Natural killer cell treated with Interleukin-12 subunit alpha and Interleukin-12 subunit beta and Interleukin-15 and Interleukin-18, amount 100 ng/mL, for 72 hours (primary cell): ENCODE measurements at regions not wholly inside any gene's neighbourhood (a gene's known extent, or its start where the extent isn't known, plus 50 kb on each side); places are given as distances from the start of the nearest gene placed in this dataset.

Experiments used
- ATAC-seq, 2 donors: fragments of 150-1000 bp; cut with Tn5 transposase in 1 of 2; sonication (Bioruptor Pico), chemical (Tn5 transposase) in 1 of 2; 2 replicates each; pipeline ENCODE4 v1.10.0; 2021
- DNase-seq: peaks from one replicate; pipeline ENCODE4 v3.0.0; 2022; ENCODE audit warnings: low spot score
- H3K27ac Mint-ChIP-seq, 2 donors: 1 replicate in 1 of 2; 2 replicates in 1 of 2; pipeline ENCODE4 v1.8.0; 2022; ENCODE audit warnings: mixed read lengths in 2 of 2, mild to moderate bottlenecking in 1 of 2, moderate library complexity in 1 of 2
- H3K27me3 Mint-ChIP-seq, 2 donors: 1 replicate in 1 of 2; 2 replicates in 1 of 2; pipeline ENCODE4 v1.8.0; 2022; ENCODE audit warnings: mixed read lengths in 2 of 2
- H3K36me3 Mint-ChIP-seq: one replicate; pipeline ENCODE4 v1.8.0; 2022; ENCODE audit warnings: mixed read lengths
- H3K4me1 Mint-ChIP-seq, 2 donors: 1 replicate in 1 of 2; 2 replicates in 1 of 2; pipeline ENCODE4 v1.8.0; 2022; ENCODE audit warnings: low read depth in 2 of 2, mixed read lengths in 2 of 2, mild to moderate bottlenecking in 1 of 2
- H3K4me3 Mint-ChIP-seq: one replicate; pipeline ENCODE4 v1.8.0; 2022; ENCODE audit warnings: mixed read lengths
- H3K9me3 Mint-ChIP-seq: 2 replicates; pipeline ENCODE4 v1.8.0; 2022; ENCODE audit warnings: mixed read lengths

DNA sequence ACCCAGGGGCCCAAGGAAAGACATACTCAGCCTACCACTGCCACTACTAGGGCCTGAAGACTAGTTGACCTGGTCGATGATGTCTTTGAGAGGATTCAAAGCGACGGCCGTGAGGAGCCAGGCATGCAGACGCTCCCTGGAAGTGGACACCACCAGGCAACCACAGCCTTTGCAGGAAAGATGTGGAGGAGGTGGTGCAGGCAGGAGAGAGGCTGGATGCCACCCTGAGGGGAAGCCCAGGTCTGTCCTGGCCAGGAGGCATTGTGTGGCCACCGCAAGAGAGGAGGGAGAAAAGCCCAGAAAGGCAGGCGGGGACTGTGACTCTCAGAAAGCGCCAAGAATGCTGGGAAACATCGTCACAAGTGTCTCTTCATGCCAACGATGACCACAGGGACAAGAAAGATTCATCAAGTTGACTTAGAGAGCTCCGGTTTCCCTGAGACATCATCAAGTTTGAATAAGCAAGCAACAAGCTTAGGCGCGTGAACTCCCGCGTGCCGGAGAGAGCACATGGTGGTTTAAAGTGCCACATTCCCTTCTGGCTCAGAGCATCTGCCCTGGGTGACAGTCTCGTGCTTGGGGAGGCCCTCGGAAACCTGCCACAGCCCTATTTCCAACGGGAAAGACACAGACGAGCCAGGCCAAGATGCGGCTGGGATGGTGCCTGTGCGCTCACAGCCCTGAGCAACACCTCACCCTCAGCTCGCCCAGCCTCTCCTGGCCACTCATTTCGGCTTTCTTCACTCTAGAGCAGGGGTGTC lies 464.5 kb upstream of the SALL3 start:
- Mint-ChIP-seq H3K36me3 (no peaks in the 10 kb centered on the region), H3K27ac (no peak overlapping the region), H3K27me3 (no peaks in the 10 kb centered on the region), H3K4me3 (no peak overlapping the region), H3K9me3 (no peaks in the 10 kb centered on the region), H3K4me1 (no peaks in the 10 kb centered on the region)
- no peak for DNase-seq
- ATAC-seq, result no peak

DNA sequence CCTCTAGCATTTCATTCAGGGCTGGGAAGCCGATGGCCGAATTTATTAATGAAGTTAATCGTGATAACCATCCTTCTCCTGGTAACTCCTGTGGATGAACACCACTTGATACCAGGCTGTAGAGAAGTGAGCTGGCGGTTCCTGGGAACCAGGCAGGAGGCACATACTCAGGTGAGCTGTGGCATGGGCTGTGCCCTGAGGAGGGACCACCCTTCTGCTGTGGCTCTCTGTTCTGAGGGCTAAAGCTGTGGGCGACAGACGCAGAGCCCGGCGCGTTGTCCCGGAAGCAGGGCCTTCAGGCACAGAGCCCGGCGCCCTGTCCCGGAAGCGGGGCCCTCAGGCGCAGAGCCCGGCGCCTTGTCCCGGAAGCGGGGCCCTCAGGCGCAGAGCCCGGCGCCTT lies 462.3 kb upstream of the SALL3 start:
- H3K36me3 Mint-ChIP-seq, result no peaks in the 10 kb centered on the region
- no peaks in the 10 kb centered on the region for H3K9me3 Mint-ChIP-seq
- ATAC-seq (peak in 1 of 2 donors; percentile 48), DNase-seq (no peak)
- no peak overlapping the region for H3K4me3 Mint-ChIP-seq
- H3K27ac Mint-ChIP-seq, result no peak overlapping the region
- no peaks in the 10 kb centered on the region for H3K27me3 Mint-ChIP-seq
- H3K4me1 Mint-ChIP-seq, result no peaks in the 10 kb centered on the region

DNA sequence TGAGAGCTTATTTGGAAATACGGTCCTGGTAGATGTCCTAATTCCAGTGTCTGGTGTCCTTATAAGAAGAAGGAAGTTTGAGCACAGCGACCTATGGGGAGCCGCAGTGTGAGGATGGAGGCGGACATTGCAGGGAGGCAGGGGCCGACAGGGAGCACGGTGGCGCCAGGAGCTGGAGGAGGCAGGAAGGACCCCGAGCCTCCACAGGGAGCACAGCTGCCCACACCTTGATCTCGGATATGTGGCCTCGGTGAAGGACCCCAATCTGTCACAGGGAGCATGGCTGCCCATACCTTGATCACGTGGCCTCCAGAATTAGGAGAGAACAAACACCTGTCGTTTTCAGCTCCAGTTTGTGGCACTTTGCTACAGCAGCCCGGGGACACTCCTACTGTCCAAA lies 461.6 kb upstream of the SALL3 start:
- ATAC-seq (peak in 1 of 2 donors; percentile 16), DNase-seq (no peak)
- Mint-ChIP-seq H3K4me1 (no peaks in the 10 kb centered on the region), H3K27me3 (no peaks in the 10 kb centered on the region), H3K9me3 (no peaks in the 10 kb centered on the region), H3K36me3 (no peaks in the 10 kb centered on the region), H3K27ac (no peak overlapping the region), H3K4me3 (no peak overlapping the region)

DNA sequence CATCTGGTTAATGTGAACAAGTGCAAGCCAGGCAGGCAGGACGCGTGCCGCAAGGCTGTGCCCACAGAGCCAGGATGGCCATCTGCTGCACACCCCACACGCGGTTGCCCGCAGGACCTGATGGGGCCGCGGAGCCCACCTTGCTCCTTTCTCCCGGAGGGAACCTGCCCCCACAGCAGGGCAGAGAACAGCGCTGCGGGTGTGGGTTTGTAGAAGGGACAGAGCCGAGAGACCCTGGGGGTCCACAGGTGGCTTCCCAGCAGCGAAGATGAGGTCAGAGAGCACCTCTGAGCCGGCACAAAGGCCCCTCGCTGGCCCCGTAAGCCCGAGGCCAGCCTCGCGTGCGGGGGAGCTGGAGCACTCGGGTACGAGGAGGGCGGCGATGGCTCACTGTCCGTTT lies 460.8 kb upstream of the SALL3 start:
- no peak for DNase-seq
- no peak for ATAC-seq
- no peaks in the 10 kb centered on the region for H3K9me3 Mint-ChIP-seq
- H3K27me3 Mint-ChIP-seq, result no peaks in the 10 kb centered on the region
- no peaks in the 10 kb centered on the region for H3K36me3 Mint-ChIP-seq
- no peak overlapping the region for H3K4me3 Mint-ChIP-seq
- H3K27ac Mint-ChIP-seq, result no peak overlapping the region
- no peaks in the 10 kb centered on the region for H3K4me1 Mint-ChIP-seq

DNA sequence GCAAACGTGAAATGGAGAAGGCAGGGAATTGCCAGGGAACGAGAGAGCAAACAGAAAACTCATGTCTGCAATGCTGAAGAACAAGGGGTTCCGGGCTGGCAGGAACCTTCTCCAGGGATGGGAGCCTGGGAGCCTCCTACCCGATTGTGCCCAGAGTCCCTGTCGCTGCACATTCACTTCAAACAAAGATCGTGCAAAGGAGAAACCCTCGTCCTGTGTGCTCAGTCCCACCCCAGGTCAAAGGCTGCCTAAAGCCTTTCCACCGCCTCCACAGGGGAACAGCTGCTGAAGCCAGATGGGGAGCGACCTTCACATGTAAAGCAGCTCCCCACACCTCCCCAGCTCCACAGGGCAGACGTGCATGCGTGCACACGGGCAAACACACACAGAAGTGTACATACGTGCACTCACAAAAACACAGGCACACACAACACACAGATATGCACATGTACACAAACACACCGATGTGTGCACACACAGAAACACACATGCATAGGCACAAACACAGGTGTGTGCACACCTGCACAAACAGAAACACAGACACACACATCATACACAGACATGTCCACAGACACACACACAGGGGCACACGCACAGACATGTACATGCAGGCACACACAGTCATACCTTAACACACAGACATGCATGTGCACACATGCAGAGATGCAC lies 460.1 kb upstream of the SALL3 start:
- no peak for ATAC-seq
- no peaks in the 10 kb centered on the region for H3K9me3 Mint-ChIP-seq
- H3K36me3 Mint-ChIP-seq, result no peaks in the 10 kb centered on the region

DNA sequence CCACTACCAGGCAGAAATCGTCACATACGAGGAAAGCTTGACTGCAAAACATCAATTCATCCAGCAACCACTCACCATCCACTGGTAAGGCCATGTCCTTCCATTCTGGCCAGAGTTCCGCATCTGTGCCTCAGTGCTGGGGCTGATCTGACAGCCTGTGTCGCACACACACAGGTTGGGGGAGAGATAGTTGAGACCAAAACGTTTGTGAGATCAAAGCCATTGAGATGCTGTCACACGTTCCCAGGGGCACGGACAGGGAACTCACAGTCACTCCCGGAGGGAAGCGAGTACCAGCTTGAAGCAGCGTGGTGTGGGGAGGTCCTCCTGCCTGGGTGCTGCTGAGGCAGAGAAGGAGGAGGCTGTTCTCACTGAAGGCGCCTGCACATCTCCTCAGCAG lies 458.5 kb upstream of the SALL3 start:
- DNase-seq (no peak), ATAC-seq (no peak)
- H3K36me3 Mint-ChIP-seq, result no peaks in the 10 kb centered on the region
- H3K4me3 Mint-ChIP-seq, result no peak overlapping the region
- H3K27me3 Mint-ChIP-seq, result peaks cover 0 to 14% of the 10 kb centered on the region in 2 donors
- no peaks in the 10 kb centered on the region for H3K4me1 Mint-ChIP-seq
- H3K9me3 Mint-ChIP-seq, result no peaks in the 10 kb centered on the region
- H3K27ac Mint-ChIP-seq, result no peak overlapping the region

More for the DNA sequence above, 460.1 kb upstream of the SALL3 start:
- H3K4me1 Mint-ChIP-seq, result no peaks in the 10 kb centered on the region
- no peak overlapping the region for H3K27ac Mint-ChIP-seq
- no peak overlapping the region for H3K4me3 Mint-ChIP-seq
- H3K27me3 Mint-ChIP-seq, result peaks cover 0 to 7% of the 10 kb centered on the region in 2 donors
- no peak for DNase-seq

DNA sequence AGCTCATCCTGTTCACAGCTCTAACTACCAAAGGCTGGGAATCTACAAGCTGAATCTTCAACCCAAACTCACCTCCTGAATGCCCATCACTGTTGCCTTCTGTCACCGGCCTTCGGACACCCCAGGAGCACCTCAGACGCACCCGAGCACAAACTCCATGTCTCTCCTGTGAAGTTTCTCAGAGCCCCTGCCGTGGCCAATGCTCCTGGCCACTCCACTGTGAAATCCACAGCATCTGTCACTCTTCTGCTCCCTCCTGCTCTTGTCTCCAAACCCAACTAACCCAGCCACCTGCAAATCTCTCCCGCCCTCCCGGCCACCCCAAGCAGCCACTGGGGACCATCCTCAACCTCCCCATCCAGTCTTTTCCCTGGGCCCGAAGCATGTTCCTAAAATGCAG lies 457.9 kb upstream of the SALL3 start:
- Mint-ChIP-seq H3K9me3 (no peaks in the 10 kb centered on the region), H3K4me3 (no peak overlapping the region), H3K27me3 (peaks cover 0 to 14% of the 10 kb centered on the region in 2 donors), H3K27ac (no peak overlapping the region), H3K4me1 (no peaks in the 10 kb centered on the region), H3K36me3 (no peaks in the 10 kb centered on the region)
- ATAC-seq (no peak), DNase-seq (no peak)

DNA sequence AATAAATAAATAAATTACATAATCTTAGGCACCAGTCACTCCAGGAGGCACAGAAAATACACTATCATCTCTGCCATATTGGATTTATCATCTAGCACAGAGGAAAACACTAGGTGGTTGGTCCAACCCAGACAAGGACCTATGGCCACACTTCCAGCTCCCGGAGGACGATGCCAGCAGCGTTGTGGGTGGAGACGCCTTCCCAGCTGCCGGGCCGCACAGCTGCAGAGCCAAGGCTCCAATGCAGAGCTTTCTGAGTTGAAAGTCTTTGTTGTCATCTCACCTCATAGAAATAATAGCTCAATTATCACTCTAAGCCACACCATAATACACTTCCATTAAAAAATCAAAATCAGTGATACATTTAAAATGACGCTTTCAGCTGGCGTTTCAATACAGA lies 457.1 kb upstream of the SALL3 start:
- Mint-ChIP-seq H3K27ac (no peak overlapping the region), H3K36me3 (no peaks in the 10 kb centered on the region), H3K4me1 (no peaks in the 10 kb centered on the region), H3K27me3 (peaks cover 0 to 14% of the 10 kb centered on the region in 2 donors), H3K9me3 (no peaks in the 10 kb centered on the region), H3K4me3 (no peak overlapping the region)
- DNase-seq (no peak), ATAC-seq (no peak)

DNA sequence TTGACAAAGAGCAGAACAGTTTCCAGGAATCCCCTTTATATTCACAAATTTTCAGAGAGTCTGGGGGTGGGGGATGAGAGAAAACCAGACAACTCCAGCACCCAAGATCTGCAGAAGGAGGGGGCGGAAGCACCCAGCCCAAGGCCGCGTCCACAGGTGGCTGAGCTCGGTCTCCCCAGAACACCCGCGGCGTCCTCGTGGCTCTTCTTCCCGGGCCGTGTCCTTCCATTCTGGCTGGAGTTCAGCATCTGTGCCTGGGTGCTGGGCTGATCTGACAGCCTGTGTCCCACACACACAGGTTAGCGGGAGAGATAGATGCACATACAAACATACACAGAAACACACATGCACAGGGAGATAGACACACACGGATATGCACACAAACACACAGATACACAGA lies 455.8 kb upstream of the SALL3 start:
- ATAC-seq, result no peak
- DNase-seq, result no peak
- peaks cover 0 to 14% of the 10 kb centered on the region in 2 donors for H3K27me3 Mint-ChIP-seq
- H3K4me1 Mint-ChIP-seq, result no peaks in the 10 kb centered on the region
- H3K27ac Mint-ChIP-seq, result no peak overlapping the region
- H3K4me3 Mint-ChIP-seq, result no peak overlapping the region
- no peaks in the 10 kb centered on the region for H3K36me3 Mint-ChIP-seq
- no peaks in the 10 kb centered on the region for H3K9me3 Mint-ChIP-seq

DNA sequence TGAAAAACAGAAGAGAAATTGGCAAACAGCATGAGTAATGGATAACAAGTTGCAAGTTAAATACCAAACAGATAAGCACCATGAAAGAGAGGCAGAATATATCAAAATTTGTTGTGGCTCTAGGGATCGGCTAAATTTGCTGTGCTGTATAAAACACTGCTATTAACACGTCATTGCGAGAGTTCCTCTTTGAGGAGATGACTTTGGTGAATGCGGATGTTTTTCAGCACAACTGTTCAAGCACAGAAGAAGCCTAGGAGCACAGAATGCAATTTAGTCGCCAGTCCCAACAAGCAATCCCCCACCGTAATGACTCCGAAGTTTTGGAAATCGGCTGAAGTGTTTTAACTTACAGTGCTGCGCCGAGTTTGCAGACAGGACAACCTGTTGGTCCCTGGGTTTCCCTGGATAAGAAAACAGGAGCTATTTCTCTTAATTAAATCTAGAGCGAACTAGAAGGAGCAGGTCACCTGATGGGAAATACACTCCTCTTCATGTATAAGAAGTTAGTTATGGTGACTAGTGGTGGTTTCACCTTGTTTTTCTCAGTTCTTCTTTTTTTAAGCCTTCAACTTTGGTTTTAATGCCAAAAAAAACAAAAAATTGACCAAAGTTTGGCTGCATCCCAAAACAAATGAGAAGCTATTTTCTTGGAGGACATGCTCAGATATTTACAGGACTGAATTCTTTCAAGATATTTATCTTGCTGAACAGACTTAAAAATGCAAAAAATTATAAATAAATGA lies 454.1 kb upstream of the SALL3 start:
- no peaks in the 10 kb centered on the region for H3K9me3 Mint-ChIP-seq
- no peak for DNase-seq
- no peak overlapping the region for H3K4me3 Mint-ChIP-seq
- no peak for ATAC-seq
- no peak overlapping the region for H3K27ac Mint-ChIP-seq
- H3K27me3 Mint-ChIP-seq, result peaks cover 0 to 21% of the 10 kb centered on the region in 2 donors
- no peaks in the 10 kb centered on the region for H3K36me3 Mint-ChIP-seq
- no peaks in the 10 kb centered on the region for H3K4me1 Mint-ChIP-seq

DNA sequence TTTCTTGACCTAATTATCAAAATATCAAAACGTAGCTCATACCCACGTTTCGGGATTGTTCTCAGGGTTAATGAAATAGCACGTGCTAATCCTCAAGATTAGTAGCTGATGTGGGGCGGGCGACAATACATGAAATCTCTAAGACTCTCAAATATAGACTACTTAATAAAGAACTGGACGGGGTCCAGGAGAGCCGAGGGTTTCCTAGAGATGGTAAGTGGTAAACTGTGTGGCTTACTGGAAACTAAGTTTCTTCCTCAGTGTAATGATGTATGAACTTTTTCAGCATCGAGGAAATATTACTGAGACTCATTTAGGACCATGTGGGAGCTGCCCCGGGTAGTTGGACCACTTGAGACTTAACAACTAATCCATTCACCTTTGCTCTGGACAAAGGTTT lies 453.3 kb upstream of the SALL3 start:
- no peak overlapping the region for H3K4me3 Mint-ChIP-seq
- ATAC-seq (no peak), DNase-seq (no peak)
- H3K27me3 Mint-ChIP-seq, result peaks cover 2 to 25% of the 10 kb centered on the region in 2 donors
- no peaks in the 10 kb centered on the region for H3K36me3 Mint-ChIP-seq
- H3K9me3 Mint-ChIP-seq, result no peaks in the 10 kb centered on the region
- H3K4me1 Mint-ChIP-seq, result no peaks in the 10 kb centered on the region
- H3K27ac Mint-ChIP-seq, result no peak overlapping the region

DNA sequence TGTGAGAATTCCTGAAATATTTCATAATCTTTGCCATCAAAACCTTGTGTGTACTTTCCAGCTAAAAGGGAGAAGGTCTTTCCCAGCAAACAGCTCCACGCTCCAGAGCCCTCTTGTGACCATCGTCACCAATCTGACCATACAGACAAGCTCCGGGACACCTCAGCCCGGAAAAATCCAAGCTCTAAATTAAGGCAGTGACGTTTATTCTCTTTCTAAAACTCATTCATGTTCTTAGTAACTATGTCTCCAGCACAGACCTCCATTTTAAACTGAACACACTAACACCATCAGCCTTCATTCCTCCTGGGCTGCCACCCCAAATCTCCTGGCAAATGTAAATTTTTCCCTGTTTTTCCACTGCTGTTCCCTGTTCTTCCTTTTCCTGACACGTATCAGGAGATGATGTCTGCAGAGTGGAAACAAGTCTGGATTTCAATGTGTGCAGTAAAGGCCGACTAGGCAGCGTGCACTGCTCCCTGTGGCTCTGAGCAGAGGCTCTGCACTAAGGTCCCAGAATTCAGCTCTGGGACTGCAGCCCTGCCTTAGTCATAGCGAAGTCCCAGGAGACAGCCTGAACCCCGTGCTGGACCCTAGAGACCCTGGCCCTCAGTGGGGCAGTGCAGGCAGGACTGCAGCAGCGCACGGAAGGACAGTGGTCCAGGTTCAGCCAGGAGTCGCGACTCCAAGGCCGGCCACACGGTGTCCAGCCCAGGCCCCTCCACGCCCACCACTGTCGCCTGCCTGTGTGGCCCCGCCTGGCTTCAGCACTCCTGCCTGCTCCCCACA lies 452.5 kb upstream of the SALL3 start:
- Mint-ChIP-seq H3K4me3 (no peak overlapping the region), H3K27me3 (peaks cover 2 to 25% of the 10 kb centered on the region in 2 donors), H3K4me1 (no peaks in the 10 kb centered on the region), H3K9me3 (no peaks in the 10 kb centered on the region), H3K36me3 (no peaks in the 10 kb centered on the region), H3K27ac (no peak overlapping the region)
- no peak for DNase-seq
- peak in 1 of 2 donors; percentile 40 for ATAC-seq

DNA sequence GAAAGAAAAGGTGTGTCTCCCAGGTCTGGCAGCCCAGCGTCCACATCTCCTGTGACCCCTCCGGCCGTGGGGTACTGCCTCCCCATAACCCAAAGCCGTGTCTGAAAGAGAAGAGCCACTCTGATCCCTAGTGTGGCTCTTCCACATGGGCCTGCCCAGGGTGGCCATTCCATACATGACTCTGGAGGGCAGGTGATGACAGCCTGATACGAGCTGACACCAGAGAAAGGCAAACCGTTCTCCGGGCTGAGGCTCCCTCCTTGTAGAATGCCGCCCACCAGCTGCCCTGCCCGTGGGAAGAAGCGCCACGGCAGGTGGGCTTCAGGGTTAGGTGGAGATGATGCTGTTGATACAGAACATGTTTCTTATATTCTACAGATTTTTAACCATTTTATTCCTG lies 451.6 kb upstream of the SALL3 start:
- Mint-ChIP-seq H3K4me3 (no peak overlapping the region), H3K27ac (no peak overlapping the region), H3K9me3 (no peaks in the 10 kb centered on the region), H3K4me1 (no peaks in the 10 kb centered on the region), H3K36me3 (no peaks in the 10 kb centered on the region), H3K27me3 (peaks cover 2 to 25% of the 10 kb centered on the region in 2 donors)
- DNase-seq, result no peak
- ATAC-seq, result no peak
